A673 (cell line): ENCODE measurements at regions not wholly inside any gene's neighbourhood (a gene's known extent, or its start where the extent isn't known, plus 50 kb on each side); places are given as distances from the start of the nearest gene placed in this dataset.
"Not testable (repeated sequence)": the region's sequence is repeated elsewhere in the genome, so short reads cannot be mapped to it uniquely, and the experiment has no call there.

ENCODE experiments used
- BruUV-seq: library from RNA; stranded (reverse); fragments of 400-500 nt; replicated peaks from 2 replicates; lab custom pipeline; 2021; lab: Mats Ljungman, UMichigan
- CTCF ChIA-PET: fragments of 300-600 bp; sonication (Branson Sonifier 250); formaldehyde crosslinking; loops from one replicate; lab custom pipeline; 2022; ENCODE audit warnings: antibody characterized with exemption; lab: Charles Lee
- POLR2A ChIA-PET: fragments of 300-600 bp; sonication (Branson Sonifier 250); formaldehyde crosslinking; loops from one replicate; lab custom pipeline; 2022; ENCODE audit warnings: antibody characterized with exemption; ENCODE audit not compliant: low non-redundant PET; lab: Charles Lee
- DNase-seq: peaks from one replicate; pipeline ENCODE4 v3.0.0-alpha.2; 2015; ENCODE audit warnings: low spot score
- H3K27ac ChIP-seq: fragments of 200-600 bp; sonication (generic); 2 replicates; pipeline ENCODE4 v1.5.1; 2016; ENCODE audit warnings: mixed run types, low read depth, mild to moderate bottlenecking, mixed read lengths, antibody characterized with exemption, low read length; ENCODE audit not compliant: poor library complexity, severe bottlenecking
- H3K27me3 ChIP-seq: fragments of 200-600 bp; sonication (generic); replicated peaks from 2 replicates; pipeline ENCODE4 v1.6.1; 2017; ENCODE audit warnings: mixed run types, low read depth, mild to moderate bottlenecking, mixed read lengths, antibody characterized with exemption, low read length; ENCODE audit not compliant: insufficient read depth, poor library complexity
- H3K36me3 ChIP-seq: fragments of 200-600 bp; sonication (generic); 2 replicates; pipeline ENCODE4 v1.6.1; 2016; ENCODE audit warnings: mixed run types, mild to moderate bottlenecking, mixed read lengths, antibody characterized with exemption, low read length; ENCODE audit not compliant: insufficient read depth, poor library complexity, severe bottlenecking
- H3K4me1 ChIP-seq: fragments of 200-600 bp; sonication (generic); 2 replicates; pipeline ENCODE4 v1.6.1; 2017; ENCODE audit warnings: mixed run types, mild to moderate bottlenecking, mixed read lengths, antibody characterized with exemption, low read length; ENCODE audit not compliant: insufficient read depth, poor library complexity, severe bottlenecking
- H3K4me3 ChIP-seq: fragments of 200-600 bp; sonication (generic); 2 replicates; pipeline ENCODE4 v1.5.1; 2016; ENCODE audit warnings: low read depth, mixed run types, mild to moderate bottlenecking, mixed read lengths, low read length; ENCODE audit not compliant: poor library complexity, severe bottlenecking
- H3K9me3 ChIP-seq: fragments of 200-600 bp; sonication (generic); 2 replicates; pipeline ENCODE4 v1.6.1; 2016; ENCODE audit warnings: mixed run types, low read depth, mild to moderate bottlenecking, mixed read lengths, antibody characterized with exemption, low read length; ENCODE audit not compliant: poor library complexity, severe bottlenecking
- EZH2 ChIP-seq: fragments of 200-600 bp; sonication (generic); IDR thresholded peaks from 2 replicates; pipeline ENCODE4 v1.6.1; 2017; ENCODE audit warnings: borderline replicate concordance, low read depth, mild to moderate bottlenecking, mixed read lengths, antibody characterized with exemption, low read length; ENCODE audit not compliant: poor library complexity, severe bottlenecking
- intact Hi-C: fragments of 100-400 bp; cut with micrococcal nuclease; formaldehyde crosslinking; loops from one replicate; pipeline ENCODE4 v1.10.0; 2022; ENCODE audit not compliant: unreplicated experiment
- TF ChIP-seq, protein P1 (sequence below): fragments of 300-800, 200-600 bp; sonication (generic); conservative IDR thresholded peaks from 2 replicates; pipeline ENCODE4 v1.5.1; 2017; ENCODE audit warnings: low read depth, mild to moderate bottlenecking, antibody characterized with exemption, low read length, moderate library complexity, mixed read lengths

DNA sequence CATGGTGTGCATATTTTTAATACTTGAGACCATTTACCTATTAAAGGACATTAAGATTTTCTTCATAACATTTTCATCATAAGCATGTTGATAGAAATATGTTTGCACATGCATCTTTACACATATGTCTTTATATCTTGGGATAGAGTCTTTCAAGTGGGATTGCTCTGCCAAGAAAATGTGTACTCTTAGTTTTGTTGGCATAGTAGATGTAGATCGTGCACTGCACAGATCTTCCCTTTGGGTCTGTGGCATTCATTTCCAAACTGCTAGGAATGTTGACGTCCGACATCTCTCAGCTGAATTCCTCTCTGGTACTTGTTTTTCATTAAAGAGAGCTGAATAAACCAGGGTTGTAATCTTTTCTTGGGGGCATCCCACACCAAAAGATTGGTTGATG is 183.2 kb upstream of the RPRM start:
- DNase-seq, result no peak
- no peak overlapping the region for H3K4me3 ChIP-seq
- ChIA-PET POLR2A (no interaction called here), CTCF (no interaction called here)
- no peaks in the 10 kb centered on the region for H3K9me3 ChIP-seq
- no peak overlapping the region for H3K27ac ChIP-seq
- intact Hi-C loops, result no loop called here
- no peaks in the 10 kb centered on the region for H3K4me1 ChIP-seq
- no peaks in the 10 kb centered on the region for H3K27me3 ChIP-seq
- no TSS peak for BruUV-seq
- TF ChIP-seq, protein P1, sequence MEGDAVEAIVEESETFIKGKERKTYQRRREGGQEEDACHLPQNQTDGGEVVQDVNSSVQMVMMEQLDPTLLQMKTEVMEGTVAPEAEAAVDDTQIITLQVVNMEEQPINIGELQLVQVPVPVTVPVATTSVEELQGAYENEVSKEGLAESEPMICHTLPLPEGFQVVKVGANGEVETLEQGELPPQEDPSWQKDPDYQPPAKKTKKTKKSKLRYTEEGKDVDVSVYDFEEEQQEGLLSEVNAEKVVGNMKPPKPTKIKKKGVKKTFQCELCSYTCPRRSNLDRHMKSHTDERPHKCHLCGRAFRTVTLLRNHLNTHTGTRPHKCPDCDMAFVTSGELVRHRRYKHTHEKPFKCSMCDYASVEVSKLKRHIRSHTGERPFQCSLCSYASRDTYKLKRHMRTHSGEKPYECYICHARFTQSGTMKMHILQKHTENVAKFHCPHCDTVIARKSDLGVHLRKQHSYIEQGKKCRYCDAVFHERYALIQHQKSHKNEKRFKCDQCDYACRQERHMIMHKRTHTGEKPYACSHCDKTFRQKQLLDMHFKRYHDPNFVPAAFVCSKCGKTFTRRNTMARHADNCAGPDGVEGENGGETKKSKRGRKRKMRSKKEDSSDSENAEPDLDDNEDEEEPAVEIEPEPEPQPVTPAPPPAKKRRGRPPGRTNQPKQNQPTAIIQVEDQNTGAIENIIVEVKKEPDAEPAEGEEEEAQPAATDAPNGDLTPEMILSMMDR, result no peak
- no peak for TF ChIP-seq EZH2
- no peaks in the 10 kb centered on the region for H3K36me3 ChIP-seq

- Histone ChIP-seq H3K4me3 (no peak overlapping the region), H3K27me3 (no peaks in the 10 kb centered on the region), H3K27ac (no peak overlapping the region), H3K36me3 (no peaks in the 10 kb centered on the region), H3K4me1 (no peaks in the 10 kb centered on the region), H3K9me3 (no peaks in the 10 kb centered on the region)
- DNase-seq, result no peak
- ChIA-PET POLR2A (no interaction called here), CTCF (no interaction called here)
- intact Hi-C loops, result no loop called here
- TF ChIP-seq, protein P1, result no peak
- TF ChIP-seq EZH2, result no peak
- BruUV-seq, result no TSS peak
These were observed 184.8 kb upstream of the RPRM start for GRCh38 chr2:153663371-153663770.

DNA sequence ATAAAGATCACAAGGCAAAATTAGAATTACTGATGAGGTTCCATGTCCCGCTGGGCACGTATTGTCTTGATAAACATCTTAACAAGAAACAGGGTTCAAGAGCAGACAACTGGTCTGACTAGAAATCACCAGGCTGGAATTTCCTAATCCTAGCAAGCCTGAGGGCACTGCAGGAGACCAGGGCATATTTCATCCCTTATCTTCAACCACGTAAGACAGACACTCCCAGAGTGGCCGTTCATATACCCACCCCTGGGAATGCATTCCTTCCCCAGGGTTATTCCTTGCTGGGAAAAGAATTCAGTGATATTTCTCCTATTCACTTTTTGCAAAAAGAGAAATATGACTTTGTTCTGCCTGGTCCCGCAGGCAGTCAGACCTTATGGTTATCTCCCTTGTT is 185.4 kb upstream of the RPRM start:
- H3K27ac ChIP-seq, H3K36me3 ChIP-seq, DNase-seq, H3K4me1 ChIP-seq, H3K9me3 ChIP-seq, H3K4me3 ChIP-seq, CTCF ChIA-PET, intact Hi-C loops, POLR2A ChIA-PET, H3K27me3 ChIP-seq, BruUV-seq: not testable (repeated sequence)

DNA sequence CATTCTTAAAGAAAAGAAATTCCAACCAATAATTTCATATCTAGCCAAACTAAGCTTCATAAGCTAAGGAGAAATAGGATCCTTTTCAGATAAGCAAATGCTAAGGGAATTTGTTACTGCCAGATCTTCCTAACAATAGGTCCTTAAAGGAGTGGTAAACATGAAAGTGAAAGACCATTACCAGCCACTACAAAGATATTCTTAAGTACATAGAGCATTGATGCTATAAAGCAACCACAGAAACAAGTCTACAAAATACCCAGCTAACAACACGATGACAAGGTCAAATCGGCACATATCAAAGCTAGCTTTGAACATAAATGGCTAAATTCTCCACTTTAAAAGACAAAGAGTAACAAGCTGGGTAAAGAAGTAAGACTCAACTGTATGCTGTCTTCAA is 188.9 kb upstream of the RPRM start:
- Histone ChIP-seq H3K9me3 (no peaks in the 10 kb centered on the region), H3K4me3 (no peak overlapping the region), H3K27me3 (no peaks in the 10 kb centered on the region), H3K36me3 (no peaks in the 10 kb centered on the region), H3K4me1 (no peaks in the 10 kb centered on the region), H3K27ac (no peak overlapping the region)
- POLR2A ChIA-PET, result no interaction called here
- TF ChIP-seq EZH2, result no peak
- TF ChIP-seq, protein P1, result no peak
- CTCF ChIA-PET, result no interaction called here
- intact Hi-C loops, result no loop called here
- DNase-seq, result no peak
- no TSS peak for BruUV-seq
